ENCODE measurements at regions not wholly inside any gene's neighbourhood (a gene's known extent, or its start where the extent isn't known, plus 50 kb on each side); places are given as distances from the start of the nearest gene placed in this dataset.

DNA sequence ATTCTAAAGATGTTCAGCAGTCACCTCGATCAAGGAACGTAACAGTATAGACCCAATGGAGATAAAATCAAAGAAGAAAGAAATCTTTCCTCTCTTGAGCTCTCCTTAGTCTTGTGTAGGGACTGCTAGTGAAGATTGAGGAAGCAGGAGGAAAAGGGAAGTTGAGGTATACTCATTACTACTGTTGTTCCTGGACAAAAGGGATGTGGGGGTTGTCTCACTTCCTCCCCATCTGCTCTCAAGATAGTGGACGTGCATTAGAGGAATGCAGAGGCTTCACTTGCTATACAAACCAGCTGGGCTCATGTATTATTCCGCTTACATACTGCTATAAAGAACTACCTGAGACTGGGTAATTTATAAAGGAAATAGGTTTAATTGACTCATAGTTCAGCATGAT lies 208.9 kb upstream of the ARHGEF9 start:
- TF ChIP-seq, protein P1, sequence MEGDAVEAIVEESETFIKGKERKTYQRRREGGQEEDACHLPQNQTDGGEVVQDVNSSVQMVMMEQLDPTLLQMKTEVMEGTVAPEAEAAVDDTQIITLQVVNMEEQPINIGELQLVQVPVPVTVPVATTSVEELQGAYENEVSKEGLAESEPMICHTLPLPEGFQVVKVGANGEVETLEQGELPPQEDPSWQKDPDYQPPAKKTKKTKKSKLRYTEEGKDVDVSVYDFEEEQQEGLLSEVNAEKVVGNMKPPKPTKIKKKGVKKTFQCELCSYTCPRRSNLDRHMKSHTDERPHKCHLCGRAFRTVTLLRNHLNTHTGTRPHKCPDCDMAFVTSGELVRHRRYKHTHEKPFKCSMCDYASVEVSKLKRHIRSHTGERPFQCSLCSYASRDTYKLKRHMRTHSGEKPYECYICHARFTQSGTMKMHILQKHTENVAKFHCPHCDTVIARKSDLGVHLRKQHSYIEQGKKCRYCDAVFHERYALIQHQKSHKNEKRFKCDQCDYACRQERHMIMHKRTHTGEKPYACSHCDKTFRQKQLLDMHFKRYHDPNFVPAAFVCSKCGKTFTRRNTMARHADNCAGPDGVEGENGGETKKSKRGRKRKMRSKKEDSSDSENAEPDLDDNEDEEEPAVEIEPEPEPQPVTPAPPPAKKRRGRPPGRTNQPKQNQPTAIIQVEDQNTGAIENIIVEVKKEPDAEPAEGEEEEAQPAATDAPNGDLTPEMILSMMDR (IDR thresholded peaks at IDR 0.05; ENCODE audit: insufficient read depth, low read length, severe bottlenecking) = no peak
- no peak for FAIRE-seq
- DNase-seq (ENCODE audit: low read depth) = no peak
- no peaks in the 10 kb centered on the region for H3K36me3 ChIP-seq (ENCODE audit: control insufficient read depth, insufficient read depth, low read length)
- H3K27me3 ChIP-seq (ENCODE audit: control insufficient read depth, insufficient read depth, low read length) = no peaks in the 10 kb centered on the region
- no peak overlapping the region for H3K4me3 ChIP-seq (ENCODE audit: low read depth, low read length)

DNA sequence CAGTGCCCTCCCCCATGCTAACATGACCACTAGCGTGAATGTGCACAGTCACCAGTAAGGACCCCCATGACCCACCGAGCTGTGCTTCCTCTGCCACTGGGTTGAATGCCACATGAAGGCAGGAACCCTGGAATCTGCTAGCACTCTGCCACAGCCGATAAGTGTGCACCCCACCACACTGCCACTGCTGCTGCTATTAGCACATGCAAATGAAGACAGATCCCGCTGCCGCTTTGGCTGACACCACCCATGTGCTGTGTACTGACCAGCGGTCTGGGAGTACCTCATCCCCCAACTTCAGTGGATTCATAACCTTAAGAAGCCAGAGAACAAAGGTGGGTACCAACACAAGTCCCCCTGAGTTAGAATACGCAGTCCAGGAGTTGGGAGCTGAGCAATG lies 200.9 kb upstream of the ARHGEF9 start:
- no peak for DNase-seq (ENCODE audit: low read depth)
- H3K27me3 ChIP-seq (ENCODE audit: control insufficient read depth, insufficient read depth, low read length) = no peaks in the 10 kb centered on the region
- H3K36me3 ChIP-seq (ENCODE audit: control insufficient read depth, insufficient read depth, low read length) = no peaks in the 10 kb centered on the region
- no peak overlapping the region for H3K4me3 ChIP-seq (ENCODE audit: low read depth, low read length)
- TF ChIP-seq, protein P1 (IDR thresholded peaks at IDR 0.05; ENCODE audit: insufficient read depth, low read length, severe bottlenecking) = no peak
- FAIRE-seq = no peak

DNA sequence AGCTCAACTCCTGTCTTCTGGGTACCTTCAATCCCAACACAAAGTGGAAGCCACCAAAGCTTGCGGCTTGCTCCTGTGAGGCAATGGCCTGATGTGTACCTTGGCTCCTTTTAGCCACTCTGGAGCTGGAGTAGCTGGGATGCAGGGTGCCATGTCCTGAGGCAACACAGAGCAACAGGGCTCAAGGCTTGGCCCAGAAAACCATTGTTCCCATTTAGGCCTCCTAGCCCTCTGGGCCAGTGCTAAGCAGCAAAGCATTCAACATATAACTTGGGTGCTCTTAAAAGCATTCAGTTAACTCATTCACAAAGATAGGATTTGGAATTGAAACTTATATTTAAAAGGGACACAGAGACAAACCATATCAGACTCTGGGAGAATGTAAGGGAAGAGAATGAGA lies 194.5 kb upstream of the ARHGEF9 start:
- FAIRE-seq (no peak), DNase-seq (ENCODE audit: low read depth) (no peak)
- H3K36me3 ChIP-seq (ENCODE audit: control insufficient read depth, insufficient read depth, low read length) = no peaks in the 10 kb centered on the region
- no peak overlapping the region for H3K4me3 ChIP-seq (ENCODE audit: low read depth, low read length)
- H3K27me3 ChIP-seq (ENCODE audit: control insufficient read depth, insufficient read depth, low read length) = no peaks in the 10 kb centered on the region
- TF ChIP-seq, protein P1 (IDR thresholded peaks at IDR 0.05; ENCODE audit: insufficient read depth, low read length, severe bottlenecking) = no peak

DNA sequence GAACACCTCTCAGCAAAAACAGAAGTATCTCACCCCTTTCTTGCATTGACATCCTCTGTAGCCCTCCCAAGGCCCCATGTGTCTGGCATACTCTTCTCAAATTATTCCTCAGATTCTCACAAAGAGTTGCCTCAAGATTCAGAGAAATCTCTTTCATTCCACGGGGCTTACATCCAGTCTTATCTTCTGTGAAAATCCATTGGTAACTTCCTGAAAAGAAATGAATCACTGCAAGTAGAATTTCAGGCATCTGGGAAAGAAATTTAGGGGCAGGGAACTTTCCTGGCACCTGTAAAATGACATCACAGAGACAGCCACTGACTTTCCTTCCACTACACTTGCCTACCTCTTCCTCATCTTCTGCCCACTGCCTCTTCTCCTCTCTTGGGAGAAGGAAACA lies 182.5 kb upstream of the ARHGEF9 start:
- Histone ChIP-seq H3K4me3 (ENCODE audit: low read depth, low read length) (no peak overlapping the region), H3K27me3 (ENCODE audit: control insufficient read depth, insufficient read depth, low read length) (no peaks in the 10 kb centered on the region), H3K36me3 (ENCODE audit: control insufficient read depth, insufficient read depth, low read length) (no peaks in the 10 kb centered on the region)
- DNase-seq (ENCODE audit: low read depth) = no peak
- TF ChIP-seq, protein P1 (IDR thresholded peaks at IDR 0.05; ENCODE audit: insufficient read depth, low read length, severe bottlenecking) = no peak
- no peak for FAIRE-seq

DNA sequence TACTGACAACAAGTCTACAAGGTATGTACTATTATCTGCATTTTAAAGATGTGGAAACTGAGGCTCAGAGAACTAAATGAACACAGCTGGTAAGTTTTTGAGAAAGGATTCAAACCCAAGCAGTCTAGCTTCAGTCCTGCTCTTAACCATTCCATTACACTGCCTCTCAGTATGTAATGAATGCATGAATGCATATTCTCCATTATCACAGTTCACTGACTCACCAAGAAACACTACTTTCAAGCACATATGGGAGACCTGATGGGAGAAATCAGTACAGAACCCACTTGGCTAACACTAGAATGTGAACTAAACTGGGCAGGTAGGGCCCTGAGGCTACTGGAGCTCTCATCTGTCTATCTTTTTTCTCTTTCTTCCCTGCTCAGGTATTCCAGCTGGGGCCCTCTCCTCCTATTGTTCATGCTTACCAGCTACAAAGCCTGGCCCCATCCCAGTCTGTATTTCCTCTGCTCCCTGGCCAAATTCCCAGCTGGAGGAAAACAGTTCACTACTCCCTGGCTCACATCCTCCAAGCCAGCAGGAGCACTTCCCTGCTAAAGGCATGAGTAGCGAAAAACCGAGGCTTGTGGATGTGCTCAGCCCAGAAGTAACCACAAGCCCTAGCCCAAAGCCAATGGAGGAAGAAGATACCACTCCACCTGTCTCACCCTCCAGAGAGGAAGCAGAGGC lies 178.2 kb upstream of the ARHGEF9 start:
- no peak for FAIRE-seq
- Histone ChIP-seq H3K36me3 (ENCODE audit: control insufficient read depth, insufficient read depth, low read length) (no peaks in the 10 kb centered on the region), H3K4me3 (ENCODE audit: low read depth, low read length) (no peak overlapping the region), H3K27me3 (ENCODE audit: control insufficient read depth, insufficient read depth, low read length) (no peaks in the 10 kb centered on the region)
- TF ChIP-seq, protein P1 (IDR thresholded peaks at IDR 0.05; ENCODE audit: insufficient read depth, low read length, severe bottlenecking) = no peak
- DNase-seq (ENCODE audit: low read depth) = no peak

DNA sequence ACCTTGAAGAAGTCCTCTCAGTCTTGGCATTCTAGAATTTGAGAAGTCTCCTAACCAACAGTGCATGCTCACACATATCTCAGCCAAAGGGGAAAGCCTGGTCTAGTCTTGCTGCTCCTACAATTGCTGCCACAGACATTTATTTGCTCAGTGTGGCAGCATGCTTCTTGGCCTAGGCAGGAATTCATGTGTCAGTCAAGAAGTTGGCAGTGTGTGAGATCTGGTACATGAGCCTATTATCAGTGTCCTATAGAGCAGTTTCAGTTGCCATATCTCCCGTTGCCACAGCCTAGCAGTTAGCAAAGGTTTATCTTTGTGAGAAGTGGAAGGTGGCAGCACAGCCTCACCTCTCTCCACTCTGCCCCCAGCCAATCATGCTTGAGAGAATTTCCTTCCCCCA lies 176.9 kb upstream of the ARHGEF9 start:
- DNase-seq (ENCODE audit: low read depth) = no peak
- Histone ChIP-seq H3K36me3 (ENCODE audit: control insufficient read depth, insufficient read depth, low read length) (no peaks in the 10 kb centered on the region), H3K4me3 (ENCODE audit: low read depth, low read length) (no peak overlapping the region), H3K27me3 (ENCODE audit: control insufficient read depth, insufficient read depth, low read length) (no peaks in the 10 kb centered on the region)
- no peak for FAIRE-seq
- TF ChIP-seq, protein P1 (IDR thresholded peaks at IDR 0.05; ENCODE audit: insufficient read depth, low read length, severe bottlenecking) = no peak

Data from bronchial epithelial cell (primary cell).